IPS-NIHi7 (cell line): ENCODE measurements at regions not wholly inside any gene's neighbourhood (a gene's known extent, or its start where the extent isn't known, plus 50 kb on each side); places are given as distances from the start of the nearest gene placed in this dataset.
"Not testable (repeated sequence)": the region's sequence is repeated elsewhere in the genome, so short reads cannot be mapped to it uniquely, and the experiment has no call there.

Source experiments
- DNase-seq: peaks from one replicate; pipeline ENCODE4 v3.0.0; 2012; ENCODE audit warnings: mixed read lengths; ENCODE audit errors: extremely low spot score

DNA sequence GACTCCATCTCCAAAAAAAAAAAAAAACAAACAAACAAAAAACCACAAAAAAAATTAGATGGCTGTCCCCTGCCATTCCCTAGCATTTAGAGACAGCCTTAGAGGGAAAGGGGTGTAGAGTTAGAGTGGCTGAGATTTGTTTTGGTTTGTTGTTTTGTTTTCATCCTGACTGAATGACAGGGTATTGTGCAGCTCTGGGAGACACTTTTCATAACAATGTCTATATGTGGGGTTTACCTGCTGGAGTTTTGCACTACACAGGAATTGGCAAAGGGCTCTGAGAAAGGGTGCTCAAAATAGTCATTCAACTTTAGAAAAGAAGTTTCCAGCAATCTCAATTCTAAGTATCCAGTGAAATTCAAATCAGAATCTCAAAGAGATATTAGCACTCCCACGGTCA is 732.5 kb upstream of the CHAC2 start:
- no peak for DNase-seq

DNA sequence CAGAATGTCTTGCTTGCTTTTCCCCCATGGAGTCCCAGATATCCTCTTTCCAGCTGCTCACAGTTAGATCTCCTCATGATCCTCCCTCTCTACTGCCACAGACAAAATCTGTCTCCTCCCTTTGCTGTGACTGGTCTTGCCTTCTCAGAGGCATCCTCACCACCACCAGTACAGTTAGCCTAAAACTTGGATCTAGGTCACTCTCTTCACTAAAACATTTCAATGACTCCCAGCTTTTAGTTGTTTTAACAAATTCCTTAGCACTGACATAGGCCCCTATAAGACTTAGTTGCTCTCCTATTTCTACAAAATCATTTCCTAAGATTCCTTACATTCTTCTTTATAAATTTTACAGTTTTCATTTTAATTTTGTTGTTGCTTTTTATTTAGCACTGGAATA is 734.2 kb upstream of the CHAC2 start:
- no peak for DNase-seq

DNA sequence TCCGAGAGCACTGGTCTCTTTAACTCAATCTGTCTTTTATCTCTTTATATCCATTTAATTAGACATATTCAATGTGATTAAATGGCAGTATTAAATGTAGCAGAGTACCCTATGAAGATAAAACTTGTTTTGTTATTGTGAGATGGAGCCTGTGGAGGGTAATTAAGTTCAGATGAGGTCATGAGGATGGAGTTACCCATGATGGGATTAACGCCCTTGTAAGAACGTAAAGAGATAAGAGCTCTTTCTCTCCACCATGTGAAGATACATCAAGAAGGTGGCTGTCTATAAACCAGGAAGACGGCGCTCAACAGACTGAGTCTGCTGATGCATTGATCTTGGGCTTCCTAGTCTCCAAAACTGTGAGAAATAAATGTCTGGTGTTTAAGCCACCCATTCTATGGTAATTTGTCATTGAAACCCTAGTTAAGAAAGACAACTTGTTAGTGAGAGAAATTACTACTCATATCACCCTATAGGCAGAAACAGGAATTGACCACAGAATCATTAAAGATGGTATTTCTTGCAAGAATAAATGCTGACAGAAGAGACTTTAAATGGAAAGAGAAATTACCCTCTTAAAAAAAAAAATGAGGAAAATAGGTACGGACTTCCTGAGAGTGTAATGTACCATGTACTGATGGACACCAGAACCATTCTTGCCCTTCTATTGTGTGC is 738.7 kb upstream of the CHAC2 start:
- DNase-seq, result no peak

DNA sequence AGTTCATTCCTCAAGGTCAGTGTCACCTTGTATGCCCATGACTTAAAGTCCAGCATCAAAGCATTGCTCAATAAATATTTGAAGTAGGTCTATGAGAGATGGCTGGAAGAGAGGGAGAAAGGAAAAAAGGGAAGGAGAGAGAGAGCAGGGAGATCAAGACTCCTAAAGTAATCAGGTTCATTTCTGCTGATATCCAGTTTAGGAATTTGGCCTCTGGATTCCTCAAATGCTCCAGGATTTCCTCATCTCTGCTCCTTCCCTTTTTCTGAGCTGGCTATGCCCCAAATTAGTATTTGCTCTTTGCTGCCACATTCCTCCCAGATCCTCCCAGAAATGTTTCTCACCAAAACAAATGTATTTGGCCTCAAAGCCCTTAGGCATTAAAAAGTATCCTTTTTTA is 739.4 kb upstream of the CHAC2 start:
- no peak for DNase-seq

DNA sequence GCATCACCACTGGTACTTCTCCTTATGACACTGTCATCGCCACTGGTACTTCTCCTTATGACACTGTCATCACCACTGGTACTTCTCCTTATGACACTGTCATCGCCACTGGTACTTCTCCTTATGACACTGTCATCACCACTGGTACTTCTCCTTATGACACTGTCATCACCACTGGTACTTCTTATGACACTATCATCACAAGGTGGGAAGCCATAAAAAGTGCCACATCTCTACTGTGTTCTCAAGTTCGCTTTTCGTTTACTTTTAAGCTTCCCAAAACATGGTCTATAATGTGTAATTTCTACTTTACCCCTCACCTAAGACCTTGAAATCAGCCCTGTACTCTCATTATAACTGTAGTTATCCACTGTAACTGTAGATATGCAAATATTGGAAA is 745.4 kb upstream of the CHAC2 start:
- not testable (repeated sequence) for DNase-seq

DNA sequence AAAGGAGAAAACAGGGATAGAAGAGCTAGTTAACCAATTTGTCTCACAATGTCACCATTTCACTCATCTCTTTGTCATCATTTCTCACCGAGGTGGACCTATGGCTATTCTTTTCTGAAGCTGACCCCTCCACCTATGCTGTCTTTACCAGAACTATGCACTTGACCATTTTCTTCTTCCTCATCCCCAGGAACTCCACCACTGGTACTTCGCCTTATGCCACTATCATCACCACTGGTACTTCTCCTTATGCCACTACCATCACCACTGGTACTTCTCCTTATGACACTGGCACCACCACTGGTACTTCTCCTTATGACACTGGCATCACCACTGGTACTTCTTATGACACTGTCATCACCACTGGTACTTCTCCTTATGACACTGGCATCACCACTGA is 745.8 kb upstream of the CHAC2 start:
- no peak for DNase-seq

DNA sequence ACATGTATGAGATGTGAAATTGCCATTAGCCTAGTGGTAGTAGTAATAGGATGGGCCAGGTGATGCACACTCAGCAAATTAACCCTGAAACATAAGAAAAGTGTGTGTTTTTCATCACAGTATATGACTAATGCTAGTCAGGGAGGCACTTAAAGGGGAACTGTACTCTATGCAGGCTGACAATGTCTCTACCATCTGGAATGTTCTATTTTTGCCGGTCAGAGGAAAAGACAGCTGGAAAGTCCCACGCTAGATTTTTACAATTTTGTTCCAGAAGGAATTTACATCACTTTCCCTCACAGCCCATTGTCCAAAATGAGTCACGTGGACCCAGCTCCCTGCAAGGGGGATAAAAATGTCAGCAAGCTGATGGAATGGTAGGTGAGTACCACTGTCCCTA is 746.3 kb upstream of the CHAC2 start:
- DNase-seq, result no peak

DNA sequence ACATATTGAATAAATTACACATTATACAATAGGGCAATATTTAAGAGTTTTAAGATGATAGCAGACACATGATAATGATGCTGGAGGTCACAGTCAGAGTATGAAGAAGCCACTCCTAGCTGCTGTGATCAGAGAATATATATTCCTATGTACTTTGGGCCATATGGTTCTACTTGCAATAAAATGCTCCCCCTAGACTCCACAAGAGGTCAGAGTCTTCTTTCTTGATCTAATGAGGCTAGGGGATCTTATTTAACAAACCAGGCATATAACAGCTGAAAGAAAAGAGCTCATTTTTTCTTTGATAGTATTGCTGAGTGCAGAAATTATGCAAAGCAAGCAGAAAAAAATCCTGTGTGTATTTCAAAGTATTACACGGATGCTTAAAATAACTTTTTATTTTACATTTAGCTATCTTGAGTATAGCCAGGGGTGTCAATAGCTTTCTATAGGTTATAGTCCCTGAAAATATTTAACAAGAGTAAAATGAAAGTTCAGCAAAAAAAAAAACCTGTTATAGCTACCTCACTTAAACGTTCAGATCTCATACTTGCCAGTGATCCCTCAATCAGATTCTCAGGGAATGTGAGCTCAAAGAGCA is 748.7 kb upstream of the CHAC2 start:
- DNase-seq, result peak; percentile 41

DNA sequence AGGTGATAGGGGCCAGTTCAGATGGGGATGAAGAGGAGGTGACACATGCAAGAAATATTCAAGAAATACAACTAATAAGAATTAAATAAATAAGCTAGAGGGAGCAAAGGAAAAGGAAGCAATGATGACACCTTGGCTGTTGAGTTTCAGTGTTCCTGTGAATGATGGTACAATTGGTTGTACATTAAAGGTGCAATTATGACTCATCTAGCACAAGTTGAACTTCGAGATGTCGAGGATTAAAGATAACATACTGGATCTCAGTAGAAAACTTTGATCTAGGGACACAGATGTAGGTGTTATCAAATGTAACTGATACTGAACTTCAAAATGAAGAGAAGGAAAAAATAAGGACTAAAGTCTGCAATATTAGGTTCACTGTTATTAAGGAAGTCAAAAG is 760.6 kb upstream of the CHAC2 start:
- DNase-seq, result no peak

DNA sequence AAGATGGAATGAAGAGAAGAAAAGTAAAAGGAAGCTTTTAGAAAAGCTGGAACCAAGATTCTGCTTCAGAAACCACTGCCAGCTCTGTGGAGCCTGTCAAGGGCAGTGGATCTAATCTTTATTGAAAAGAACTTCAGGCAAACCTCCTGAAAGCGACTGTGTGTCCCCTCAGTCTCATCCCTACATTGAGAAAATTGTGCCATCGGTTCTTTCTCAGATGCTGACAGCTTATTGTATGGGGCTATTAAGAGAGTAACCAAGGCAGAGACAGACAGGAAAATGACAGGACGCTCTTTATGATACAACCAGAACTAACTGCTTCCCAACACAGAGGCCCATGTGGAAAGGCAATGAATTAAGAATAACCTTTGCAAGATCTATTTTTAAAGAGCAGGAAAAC is 763.2 kb upstream of the CHAC2 start:
- DNase-seq, result no peak

DNA sequence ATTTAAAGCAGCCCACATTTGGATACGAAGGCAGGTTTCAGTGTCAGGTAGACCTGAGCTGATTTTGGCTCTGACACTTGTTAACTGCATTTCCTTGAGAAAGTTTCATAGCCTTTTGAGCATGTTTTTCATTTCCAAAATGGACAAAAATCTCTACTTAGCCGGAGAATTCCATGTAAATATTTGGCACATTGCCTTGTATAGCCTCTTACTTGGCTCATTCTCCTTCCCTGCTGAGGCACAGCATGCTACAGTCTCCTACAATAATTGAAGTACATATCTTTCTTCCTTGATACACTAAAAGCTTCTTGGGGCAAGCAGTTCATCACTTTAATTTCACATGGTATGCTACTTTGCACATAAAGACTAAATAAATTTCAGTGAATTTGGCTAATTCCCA is 772.2 kb upstream of the CHAC2 start:
- DNase-seq, result no peak

DNA sequence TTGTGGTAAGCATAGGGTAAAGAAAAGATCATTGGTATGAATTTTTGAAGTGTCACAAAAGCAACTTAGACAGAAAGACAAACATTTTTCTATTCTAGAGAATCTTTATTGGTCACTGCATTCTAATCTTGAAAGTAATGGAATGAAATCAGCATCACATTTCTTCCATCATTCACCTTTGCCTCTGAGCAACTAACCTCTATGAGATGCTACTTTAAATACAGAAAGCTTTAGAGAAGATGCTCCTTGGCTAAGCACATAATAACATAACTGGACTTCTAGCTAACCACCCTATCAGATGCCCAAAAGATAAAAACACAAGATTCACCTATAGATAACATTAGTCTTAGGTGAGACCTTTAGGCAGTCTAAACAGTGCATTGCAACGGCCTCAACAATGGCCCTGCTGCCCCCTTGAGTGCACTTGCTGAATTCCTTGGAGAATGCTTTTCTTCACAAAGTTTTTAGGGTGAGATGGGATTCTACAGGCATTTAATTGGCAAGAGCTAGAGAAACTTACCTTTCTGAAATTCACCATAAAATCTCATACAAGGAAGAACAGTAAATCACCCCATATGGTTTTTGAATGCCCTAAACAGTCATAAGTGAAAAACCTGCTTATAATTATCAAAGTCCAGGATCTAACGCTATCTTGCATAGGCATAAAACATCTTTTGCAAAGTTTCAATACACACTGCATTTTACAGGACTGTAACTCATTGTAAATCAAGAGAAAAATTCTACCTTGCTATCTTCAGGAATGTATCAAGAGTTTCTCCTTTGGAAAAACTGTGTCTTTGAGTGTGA is 791.3 kb upstream of the CHAC2 start:
- DNase-seq, result peak; percentile 52

DNA sequence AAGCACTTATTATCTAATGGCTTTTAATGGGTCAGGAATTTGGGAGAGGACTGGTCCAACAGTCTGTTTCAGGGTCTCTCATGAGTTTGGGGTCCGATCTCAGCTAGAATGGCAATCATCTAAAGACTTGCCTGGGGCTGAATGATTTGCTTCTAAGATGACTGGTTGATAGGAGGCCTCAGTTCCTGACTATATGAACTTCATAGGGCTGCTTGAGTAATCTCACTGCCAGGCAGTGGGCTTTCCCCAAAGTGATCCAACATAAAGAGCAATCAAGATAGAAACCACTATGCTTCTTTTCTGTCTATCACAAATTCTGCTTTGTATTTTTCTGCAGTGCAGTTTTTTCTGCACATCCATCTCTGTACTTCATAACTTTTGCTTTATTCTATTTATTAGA is 793.5 kb upstream of the CHAC2 start:
- no peak for DNase-seq

DNA sequence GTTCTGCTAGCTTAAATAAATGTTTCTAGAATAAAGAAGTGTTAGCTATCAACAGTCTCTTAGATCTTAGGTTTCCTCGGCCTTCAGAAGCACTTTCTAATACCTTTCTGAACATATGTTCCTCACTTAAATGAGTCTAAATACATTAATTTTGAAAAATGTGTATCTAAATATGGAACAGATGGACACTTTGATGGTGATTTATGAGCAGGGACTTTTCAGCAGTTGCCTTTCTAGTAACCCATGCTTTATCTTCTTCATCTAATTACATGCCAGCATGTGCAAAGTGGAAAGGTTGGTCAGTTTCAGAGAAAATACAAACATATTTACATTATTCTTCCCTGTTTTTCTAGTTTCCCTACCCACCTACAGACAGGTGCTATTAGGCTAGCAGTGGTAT is 797.0 kb upstream of the CHAC2 start:
- no peak for DNase-seq

DNA sequence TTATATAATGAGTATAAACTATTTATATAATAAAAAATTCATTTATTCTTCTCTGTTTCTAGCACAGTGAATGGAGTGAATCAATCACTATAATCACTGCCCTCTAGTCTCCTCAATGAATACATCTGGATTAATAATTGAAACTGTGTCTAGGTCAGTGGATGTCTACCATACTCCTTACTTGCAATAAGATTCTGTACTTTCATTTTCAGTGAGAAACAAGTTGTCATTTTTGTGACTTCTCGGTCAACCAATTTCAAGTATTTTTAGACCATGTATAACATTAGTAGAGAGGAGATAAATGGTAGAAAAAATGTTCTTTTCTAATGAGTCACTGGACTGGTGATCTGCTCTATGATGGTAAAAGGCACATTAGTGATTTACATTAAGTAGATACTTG is 799.6 kb upstream of the CHAC2 start:
- DNase-seq, result no peak

DNA sequence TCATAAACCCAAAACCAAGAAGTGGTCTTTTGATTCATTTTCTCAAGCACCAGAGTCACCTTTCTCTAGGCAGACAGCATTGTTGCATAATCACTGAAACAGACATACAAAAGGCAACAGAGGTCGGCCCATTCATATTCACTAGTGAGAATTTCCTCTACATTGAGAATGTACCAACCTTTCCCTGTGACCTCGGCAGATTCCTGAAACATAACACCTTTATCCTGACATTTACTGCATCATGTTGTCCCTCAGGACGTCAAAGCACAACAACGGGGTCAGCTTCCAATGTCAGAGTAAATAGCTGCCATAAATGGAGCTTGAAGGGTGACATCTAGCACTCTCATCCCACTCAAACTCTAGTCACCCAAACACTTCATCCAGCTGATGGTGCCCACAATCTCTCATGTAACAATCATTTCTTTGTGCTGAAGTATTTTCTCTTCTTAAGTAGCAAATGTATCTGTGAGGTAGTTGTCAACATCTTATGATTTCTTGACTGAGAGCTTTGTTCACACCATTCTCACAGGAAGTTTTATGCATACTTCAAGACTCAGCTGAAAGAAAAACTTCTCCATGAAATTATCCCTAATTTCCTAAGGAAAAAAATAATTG is 802.6 kb upstream of the CHAC2 start:
- DNase-seq, result no peak

DNA sequence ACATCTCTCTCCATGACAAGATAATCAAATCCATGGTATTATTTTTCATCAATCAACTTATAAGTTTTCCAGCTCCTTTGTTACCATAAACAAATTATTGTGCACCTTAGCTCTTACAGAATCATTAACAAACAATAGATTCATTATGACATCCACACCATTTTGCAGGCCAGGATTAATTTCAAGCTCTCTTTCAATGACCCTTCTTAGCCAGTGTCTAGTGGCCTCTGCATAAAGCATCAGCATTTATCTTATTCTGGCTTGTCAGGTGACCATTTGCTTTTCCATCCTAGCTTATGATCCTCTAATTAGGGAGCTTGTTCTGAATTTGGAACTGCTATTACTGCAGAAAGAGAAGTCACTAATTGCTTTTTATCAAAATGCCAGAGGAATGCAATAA is 806.2 kb upstream of the CHAC2 start:
- no peak for DNase-seq

DNA sequence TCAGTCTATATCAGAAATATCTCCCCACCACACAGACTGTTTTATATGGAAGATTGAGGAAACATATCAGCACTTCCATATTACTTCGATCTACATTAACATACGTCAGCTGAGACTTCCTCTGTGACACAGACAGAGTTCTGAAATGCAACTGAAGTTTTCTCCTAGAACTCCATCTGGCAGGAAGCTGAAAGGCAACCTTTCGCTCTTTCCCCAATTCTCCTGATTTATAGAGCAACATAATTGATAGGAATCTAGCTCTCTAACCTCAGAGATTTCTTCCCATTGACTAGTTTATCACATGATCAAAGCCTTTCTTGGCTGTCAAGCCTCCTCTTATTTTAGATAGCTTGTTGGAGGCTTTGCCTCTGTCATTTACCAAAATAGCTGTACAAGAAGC is 806.7 kb upstream of the CHAC2 start:
- no peak for DNase-seq

DNA sequence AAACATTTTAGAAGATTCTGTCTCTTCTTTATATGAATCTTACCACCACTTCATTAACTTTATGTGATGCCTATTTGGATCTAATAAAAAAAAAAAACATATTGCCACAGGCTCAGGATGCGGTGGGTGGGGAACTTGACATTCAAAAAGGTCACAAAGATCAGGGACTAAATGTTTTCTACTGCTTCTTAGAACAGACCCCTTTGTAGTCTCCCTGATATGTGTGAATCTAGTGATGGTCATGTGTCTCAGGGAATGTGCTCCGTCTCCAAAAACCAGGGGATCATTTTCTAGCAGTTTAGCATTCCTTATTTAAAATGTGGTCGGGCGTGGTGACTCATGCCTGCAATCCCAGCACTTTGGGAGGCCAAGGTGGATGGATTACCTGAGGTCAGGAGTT is 807.8 kb upstream of the CHAC2 start:
- no peak for DNase-seq

DNA sequence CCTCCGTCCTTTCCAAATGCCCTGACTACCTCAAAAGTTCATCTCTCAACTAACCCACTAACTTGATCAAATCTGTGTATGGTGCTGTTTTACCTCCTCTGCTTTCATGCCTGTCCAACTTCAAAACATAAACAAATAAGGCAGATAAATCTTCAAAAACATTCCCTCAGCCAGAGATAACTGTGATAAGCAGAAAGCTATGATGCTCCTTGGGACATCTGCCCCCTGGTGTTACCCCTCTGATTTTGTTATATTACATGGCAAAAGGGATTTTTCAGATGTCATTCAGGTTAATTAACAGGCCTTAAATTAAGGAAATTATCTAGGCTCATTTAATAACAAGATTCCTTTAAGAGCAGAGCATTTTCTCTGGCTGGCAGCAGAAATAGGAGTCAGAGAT is 810.8 kb upstream of the CHAC2 start:
- peak; percentile 12 for DNase-seq

DNA sequence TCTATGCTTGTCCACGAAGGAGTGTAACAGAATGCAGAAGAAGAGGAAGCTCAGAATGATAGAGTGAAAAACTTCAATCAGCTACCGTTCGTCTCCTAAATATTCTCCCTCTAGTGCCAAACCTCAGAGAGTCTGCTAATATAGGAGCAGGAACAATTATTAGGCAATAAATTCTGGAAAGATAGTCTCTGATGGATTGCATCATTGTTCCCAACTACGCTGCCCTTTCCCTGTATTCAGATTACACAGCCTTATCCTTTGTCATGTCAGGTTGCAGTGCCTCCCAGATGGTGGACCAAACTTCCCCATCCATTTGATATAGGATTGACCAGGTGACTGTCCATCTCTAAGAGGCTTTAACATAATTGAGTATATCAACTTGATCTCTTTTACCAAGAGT is 811.5 kb upstream of the CHAC2 start:
- no peak for DNase-seq

DNA sequence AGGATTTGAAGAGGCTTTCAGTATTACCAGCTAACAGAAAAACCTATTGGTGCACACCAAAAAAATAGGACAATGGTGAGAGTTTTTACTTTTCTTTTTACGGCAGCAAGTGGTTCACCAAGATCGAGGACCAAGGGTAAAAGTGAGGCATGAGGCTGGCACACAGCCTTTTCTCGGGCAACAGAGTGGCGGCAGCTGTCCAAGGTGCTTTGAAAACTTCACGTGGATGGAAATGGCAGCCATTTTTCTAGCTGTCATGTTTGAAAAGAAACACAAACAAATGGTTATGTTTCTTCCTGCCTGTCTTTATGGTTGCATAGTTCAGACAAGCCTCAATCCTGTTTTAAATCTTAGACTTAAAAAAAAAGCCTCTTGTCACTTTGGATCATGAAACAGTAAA is 812.5 kb upstream of the CHAC2 start:
- no peak for DNase-seq

DNA sequence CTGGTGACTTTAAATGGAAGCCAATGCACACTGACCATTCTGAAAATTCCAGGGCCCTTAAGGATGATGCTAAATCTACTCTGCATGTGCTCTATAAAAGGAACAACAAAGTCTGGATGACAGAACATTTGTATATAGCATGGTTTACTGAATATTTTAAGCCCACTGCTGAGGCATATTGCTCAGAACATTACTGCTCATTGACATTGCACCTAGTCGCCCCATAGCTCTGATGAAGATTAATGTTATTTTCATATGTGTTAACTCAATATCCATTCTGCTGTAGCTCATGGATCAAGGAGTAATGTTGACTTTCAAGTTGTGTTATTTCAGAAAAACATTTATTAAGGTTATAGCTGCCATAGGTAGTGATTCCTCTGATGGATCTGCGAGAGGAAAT is 827.5 kb upstream of the CHAC2 start:
- DNase-seq, result no peak
